Breast epithelium (tissue), 3 donors: ENCODE measurements at regions not wholly inside any gene's neighbourhood (a gene's known extent, or its start where the extent isn't known, plus 50 kb on each side); places are given as distances from the start of the nearest gene placed in this dataset.

ENCODE experiments used
- CTCF ChIP-seq, 3 donors: fragments of 450-650 bp; IDR thresholded peaks; one replicate each; pipeline ENCODE4 v1.5.1; 2016 to 2017; ENCODE audit warnings: antibody characterized with exemption in 3 of 3, mild to moderate bottlenecking in 3 of 3, moderate library complexity in 3 of 3
- POLR2A ChIP-seq: fragments of 450-650 bp; IDR thresholded peaks from one replicate; pipeline ENCODE4 v1.6.1; 2016; ENCODE audit warnings: antibody characterized with exemption, mild to moderate bottlenecking, moderate library complexity

DNA sequence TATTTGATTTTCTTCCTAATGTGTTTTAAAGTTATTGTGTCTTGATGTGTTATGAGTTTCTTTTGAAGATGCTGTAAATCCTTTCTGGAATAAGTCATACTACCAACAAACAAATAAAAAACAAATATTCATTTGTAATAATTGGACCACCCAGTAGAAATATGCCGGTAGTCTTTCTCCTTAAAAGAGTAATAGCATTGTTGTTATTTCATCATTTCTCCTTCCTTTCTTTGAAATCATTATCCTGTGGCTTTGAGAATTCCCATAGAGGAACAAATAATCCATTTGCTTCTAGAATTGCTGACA lies 169.4 kb downstream of the NNT start:
- TF ChIP-seq CTCF (IDR thresholded peaks at IDR 0.05) (no peak), POLR2A (no peak)
